Mucosa of descending colon (tissue), 3 donors: ENCODE measurements at regions not wholly inside any gene's neighbourhood (a gene's known extent, or its start where the extent isn't known, plus 50 kb on each side); places are given as distances from the start of the nearest gene placed in this dataset.

Experiments used
- ATAC-seq: fragments of 200-7000 bp; cut with Tn5 transposase; one replicate; pipeline ENCODE4 v1.9.1; 2020; ENCODE audit warnings: mild to moderate bottlenecking, moderate library complexity
- DNase-seq, 3 donors: peaks; one replicate each; pipeline ENCODE4 v3.0.0-alpha.2; 2020
- H3K36me3 ChIP-seq: fragments of 200-600 bp; one replicate; pipeline ENCODE4 v1.8.0; 2021; ENCODE audit warnings: low read depth, mild to moderate bottlenecking
- H3K4me1 ChIP-seq: fragments of 200-600 bp; one replicate; pipeline ENCODE4 v1.8.0; 2021; ENCODE audit warnings: low read depth, mild to moderate bottlenecking
- H3K4me3 ChIP-seq: fragments of 200-600 bp; one replicate; pipeline ENCODE4 v1.8.0; 2021; ENCODE audit warnings: mild to moderate bottlenecking
- H3K9me3 ChIP-seq: fragments of 200-600 bp; one replicate; pipeline ENCODE4 v1.8.0; 2021; ENCODE audit warnings: mild to moderate bottlenecking
- CTCF ChIP-seq: fragments of 200-600 bp; IDR thresholded peaks from one replicate; pipeline ENCODE4 v1.8.0; 2022; ENCODE audit warnings: antibody characterized with exemption, mild to moderate bottlenecking
- intact Hi-C, 2 donors: fragments of 100-400 bp; cut with DNase I in 1 of 2; cut with micrococcal nuclease in 1 of 2; formaldehyde crosslinking; loops; one replicate each; pipeline versions ENCODE4 v1.11.0 to v1.11.1; 2022; cut with DNase I, micrococcal nuclease
- donor health status: DM: no; HTN: no; CAD: no; lungs with moderate emphysema.
- donor health status: DM: no; HTN: no; CAD: no.
- donor health status: DM: no; HTN: yes; CAD: no.

GRCh38 chr4:180058691-180059215 lies 2184.4 kb upstream of the TENM3 start:
- ATAC-seq (peak; percentile 84), DNase-seq (peak; percentile 58 to 71 (median 70))
- TF ChIP-seq CTCF = no peak
- H3K36me3 ChIP-seq = no peaks in the 10 kb centered on the region
- peaks cover 15% of the 10 kb centered on the region for H3K4me1 ChIP-seq
- H3K9me3 ChIP-seq = no peaks in the 10 kb centered on the region
- intact Hi-C loops = no loop called here
- H3K4me3 ChIP-seq = peak overlapping the region; percentile 5

- no peak for TF ChIP-seq CTCF
- Histone ChIP-seq H3K4me3 (no peak overlapping the region), H3K4me1 (peaks cover 15% of the 10 kb centered on the region), H3K36me3 (no peaks in the 10 kb centered on the region), H3K9me3 (no peaks in the 10 kb centered on the region)
- peak; percentile 21 to 39 (median 39) for DNase-seq
- intact Hi-C loops = no loop called here
- peak; percentile 34 for ATAC-seq
Observed at GRCh38 chr4:180059216-180059881, 2183.9 kb upstream of the TENM3 start.

- no peak for ATAC-seq
- no peak for TF ChIP-seq CTCF
- no peaks in the 10 kb centered on the region for H3K36me3 ChIP-seq
- H3K9me3 ChIP-seq = no peaks in the 10 kb centered on the region
- no peak overlapping the region for H3K4me3 ChIP-seq
- intact Hi-C loops = no loop called here
- peaks cover 15% of the 10 kb centered on the region for H3K4me1 ChIP-seq
- peak in 1 of 3 donors; percentile 12 for DNase-seq
Observed at GRCh38 chr4:180060159-180060889, 2182.9 kb upstream of the TENM3 start.

GRCh38 chr4:180081072-180081471 lies 2162.1 kb upstream of the TENM3 start:
- intact Hi-C loops = no loop called here
- TF ChIP-seq CTCF = no peak
- no peak overlapping the region for H3K4me3 ChIP-seq
- DNase-seq (peak in 1 of 3 donors; percentile 18), ATAC-seq (peak; percentile 88)
- H3K9me3 ChIP-seq = no peaks in the 10 kb centered on the region
- peaks cover 4% of the 10 kb centered on the region for H3K4me1 ChIP-seq
- H3K36me3 ChIP-seq = no peaks in the 10 kb centered on the region

GRCh38 chr4:180084561-180084960 lies 2158.6 kb upstream of the TENM3 start:
- no peaks in the 10 kb centered on the region for H3K36me3 ChIP-seq
- no peak for DNase-seq
- intact Hi-C loops = no loop called here
- TF ChIP-seq CTCF = no peak
- H3K4me1 ChIP-seq = peaks cover 4% of the 10 kb centered on the region
- no peak overlapping the region for H3K4me3 ChIP-seq
- H3K9me3 ChIP-seq = no peaks in the 10 kb centered on the region
- ATAC-seq = no peak
